A673 (cell line): ENCODE measurements at regions not wholly inside any gene's neighbourhood (a gene's known extent, or its start where the extent isn't known, plus 50 kb on each side); places are given as distances from the start of the nearest gene placed in this dataset.

ENCODE experiments used
- BruUV-seq: library from RNA; stranded (reverse); fragments of 400-500 nt; replicated peaks from 2 replicates; lab custom pipeline; 2021; lab: Mats Ljungman, UMichigan
- CTCF ChIA-PET: fragments of 300-600 bp; sonication (Branson Sonifier 250); formaldehyde crosslinking; loops from one replicate; lab custom pipeline; 2022; ENCODE audit warnings: antibody characterized with exemption; lab: Charles Lee
- POLR2A ChIA-PET: fragments of 300-600 bp; sonication (Branson Sonifier 250); formaldehyde crosslinking; loops from one replicate; lab custom pipeline; 2022; ENCODE audit warnings: antibody characterized with exemption; ENCODE audit not compliant: low non-redundant PET; lab: Charles Lee
- DNase-seq: peaks from one replicate; pipeline ENCODE4 v3.0.0-alpha.2; 2015; ENCODE audit warnings: low spot score
- H3K27ac ChIP-seq: fragments of 200-600 bp; sonication (generic); 2 replicates; pipeline ENCODE4 v1.5.1; 2016; ENCODE audit warnings: mixed run types, low read depth, mild to moderate bottlenecking, mixed read lengths, antibody characterized with exemption, low read length; ENCODE audit not compliant: poor library complexity, severe bottlenecking
- H3K27me3 ChIP-seq: fragments of 200-600 bp; sonication (generic); replicated peaks from 2 replicates; pipeline ENCODE4 v1.6.1; 2017; ENCODE audit warnings: mixed run types, low read depth, mild to moderate bottlenecking, mixed read lengths, antibody characterized with exemption, low read length; ENCODE audit not compliant: insufficient read depth, poor library complexity
- H3K36me3 ChIP-seq: fragments of 200-600 bp; sonication (generic); 2 replicates; pipeline ENCODE4 v1.6.1; 2016; ENCODE audit warnings: mixed run types, mild to moderate bottlenecking, mixed read lengths, antibody characterized with exemption, low read length; ENCODE audit not compliant: insufficient read depth, poor library complexity, severe bottlenecking
- H3K4me1 ChIP-seq: fragments of 200-600 bp; sonication (generic); 2 replicates; pipeline ENCODE4 v1.6.1; 2017; ENCODE audit warnings: mixed run types, mild to moderate bottlenecking, mixed read lengths, antibody characterized with exemption, low read length; ENCODE audit not compliant: insufficient read depth, poor library complexity, severe bottlenecking
- H3K4me3 ChIP-seq: fragments of 200-600 bp; sonication (generic); 2 replicates; pipeline ENCODE4 v1.5.1; 2016; ENCODE audit warnings: low read depth, mixed run types, mild to moderate bottlenecking, mixed read lengths, low read length; ENCODE audit not compliant: poor library complexity, severe bottlenecking
- H3K9me3 ChIP-seq: fragments of 200-600 bp; sonication (generic); 2 replicates; pipeline ENCODE4 v1.6.1; 2016; ENCODE audit warnings: mixed run types, low read depth, mild to moderate bottlenecking, mixed read lengths, antibody characterized with exemption, low read length; ENCODE audit not compliant: poor library complexity, severe bottlenecking
- EZH2 ChIP-seq: fragments of 200-600 bp; sonication (generic); IDR thresholded peaks from 2 replicates; pipeline ENCODE4 v1.6.1; 2017; ENCODE audit warnings: borderline replicate concordance, low read depth, mild to moderate bottlenecking, mixed read lengths, antibody characterized with exemption, low read length; ENCODE audit not compliant: poor library complexity, severe bottlenecking
- intact Hi-C: fragments of 100-400 bp; cut with micrococcal nuclease; formaldehyde crosslinking; loops from one replicate; pipeline ENCODE4 v1.10.0; 2022; ENCODE audit not compliant: unreplicated experiment
- TF ChIP-seq, protein P1 (sequence below): fragments of 300-800, 200-600 bp; sonication (generic); conservative IDR thresholded peaks from 2 replicates; pipeline ENCODE4 v1.5.1; 2017; ENCODE audit warnings: low read depth, mild to moderate bottlenecking, antibody characterized with exemption, low read length, moderate library complexity, mixed read lengths

DNA sequence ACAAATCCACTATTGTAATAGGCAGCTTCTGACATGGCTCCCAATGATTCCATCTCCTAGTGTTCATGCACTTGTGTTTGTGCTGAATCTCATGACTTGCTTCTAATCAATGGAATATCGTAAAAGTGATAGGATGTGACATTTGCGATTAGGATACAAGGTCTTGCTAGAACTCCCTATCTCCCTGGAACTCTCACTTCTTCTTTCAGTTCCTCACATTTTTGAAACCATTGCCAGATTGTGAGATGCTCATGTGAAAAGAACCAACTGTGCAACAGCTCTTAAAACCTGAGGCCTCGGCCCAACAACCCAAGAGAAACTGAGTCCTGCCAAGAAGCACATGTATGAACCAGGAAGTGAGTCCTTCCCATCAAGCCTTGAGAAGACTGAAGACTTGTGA is 226.9 kb upstream of the DTNA start:
- intact Hi-C loops: no loop called here
- no TSS peak for BruUV-seq
- Histone ChIP-seq H3K36me3 (no peaks in the 10 kb centered on the region), H3K27me3 (peaks cover 5% of the 10 kb centered on the region), H3K27ac (no peak overlapping the region), H3K4me1 (no peaks in the 10 kb centered on the region), H3K9me3 (no peaks in the 10 kb centered on the region), H3K4me3 (no peak overlapping the region)
- CTCF ChIA-PET: no interaction called here
- no peak for DNase-seq
- no peak for TF ChIP-seq EZH2
- TF ChIP-seq, protein P1, sequence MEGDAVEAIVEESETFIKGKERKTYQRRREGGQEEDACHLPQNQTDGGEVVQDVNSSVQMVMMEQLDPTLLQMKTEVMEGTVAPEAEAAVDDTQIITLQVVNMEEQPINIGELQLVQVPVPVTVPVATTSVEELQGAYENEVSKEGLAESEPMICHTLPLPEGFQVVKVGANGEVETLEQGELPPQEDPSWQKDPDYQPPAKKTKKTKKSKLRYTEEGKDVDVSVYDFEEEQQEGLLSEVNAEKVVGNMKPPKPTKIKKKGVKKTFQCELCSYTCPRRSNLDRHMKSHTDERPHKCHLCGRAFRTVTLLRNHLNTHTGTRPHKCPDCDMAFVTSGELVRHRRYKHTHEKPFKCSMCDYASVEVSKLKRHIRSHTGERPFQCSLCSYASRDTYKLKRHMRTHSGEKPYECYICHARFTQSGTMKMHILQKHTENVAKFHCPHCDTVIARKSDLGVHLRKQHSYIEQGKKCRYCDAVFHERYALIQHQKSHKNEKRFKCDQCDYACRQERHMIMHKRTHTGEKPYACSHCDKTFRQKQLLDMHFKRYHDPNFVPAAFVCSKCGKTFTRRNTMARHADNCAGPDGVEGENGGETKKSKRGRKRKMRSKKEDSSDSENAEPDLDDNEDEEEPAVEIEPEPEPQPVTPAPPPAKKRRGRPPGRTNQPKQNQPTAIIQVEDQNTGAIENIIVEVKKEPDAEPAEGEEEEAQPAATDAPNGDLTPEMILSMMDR: no peak
- POLR2A ChIA-PET: no interaction called here

- CTCF ChIA-PET: no interaction called here
- no TSS peak for BruUV-seq
- intact Hi-C loops: no loop called here
- Histone ChIP-seq H3K36me3 (no peaks in the 10 kb centered on the region), H3K4me1 (no peaks in the 10 kb centered on the region), H3K27me3 (peaks cover 64% of the 10 kb centered on the region), H3K4me3 (no peak overlapping the region), H3K27ac (no peak overlapping the region), H3K9me3 (no peaks in the 10 kb centered on the region)
- TF ChIP-seq, protein P1: no peak
- no peak for TF ChIP-seq EZH2
- POLR2A ChIA-PET: no interaction called here
- DNase-seq: no peak
Measured at GRCh38 chr18:34491719-34492118, 218.4 kb upstream of the DTNA start.

DNA sequence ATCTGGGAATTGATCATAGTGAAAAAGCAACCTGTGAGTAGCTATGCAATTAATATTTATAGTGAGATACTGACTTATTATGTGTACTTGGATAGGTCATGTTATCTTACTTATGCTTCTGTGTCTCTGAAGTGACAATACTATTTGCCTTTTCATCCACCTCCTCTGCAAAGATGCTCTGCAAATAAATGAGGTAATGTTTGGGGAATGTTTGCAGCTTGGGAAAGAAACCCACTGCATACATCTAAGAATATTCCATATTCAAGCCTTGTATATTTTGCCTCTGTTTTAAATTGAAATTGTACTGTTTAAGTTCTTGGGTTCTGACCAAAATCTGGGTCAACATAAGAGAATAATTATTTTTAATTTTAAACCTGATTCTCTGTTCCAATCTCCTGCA is 217.4 kb upstream of the DTNA start:
- POLR2A ChIA-PET: no interaction called here
- Histone ChIP-seq H3K4me3 (peak overlapping the region; percentile 44), H3K9me3 (no peaks in the 10 kb centered on the region), H3K27ac (no peak overlapping the region), H3K4me1 (no peaks in the 10 kb centered on the region), H3K36me3 (no peaks in the 10 kb centered on the region), H3K27me3 (peaks cover 73% of the 10 kb centered on the region)
- TF ChIP-seq EZH2: no peak
- TF ChIP-seq, protein P1: no peak
- CTCF ChIA-PET: no interaction called here
- intact Hi-C loops: no loop called here
- BruUV-seq: no TSS peak
- peak; percentile 4 for DNase-seq
